ENCODE measurements at regions not wholly inside any gene's neighbourhood (a gene's known extent, or its start where the extent isn't known, plus 50 kb on each side); places are given as distances from the start of the nearest gene placed in this dataset.

GRCh38 chr2:48098539-48098938 is 192.2 kb upstream of the FBXO11 start:
- no peaks in the 10 kb centered on the region for H3K4me1 Mint-ChIP-seq (ENCODE audit: unreplicated experiment)
- H3K9me3 Mint-ChIP-seq (ENCODE audit: unreplicated experiment): peaks cover 18% of the 10 kb centered on the region
- H3K27me3 Mint-ChIP-seq (ENCODE audit: unreplicated experiment): peaks cover 4% of the 10 kb centered on the region

GRCh38 chr2:48104418-48104817 is 198.1 kb upstream of the FBXO11 start:
- Mint-ChIP-seq H3K27me3 (ENCODE audit: unreplicated experiment) (no peaks in the 10 kb centered on the region), H3K9me3 (ENCODE audit: unreplicated experiment) (peaks cover 16% of the 10 kb centered on the region), H3K4me1 (ENCODE audit: unreplicated experiment) (peaks cover 22% of the 10 kb centered on the region), H3K27ac (ENCODE audit: unreplicated experiment) (no peak overlapping the region), H3K36me3 (ENCODE audit: unreplicated experiment) (no peaks in the 10 kb centered on the region), H3K4me3 (ENCODE audit: unreplicated experiment) (no peak overlapping the region)
- DNase-seq (ENCODE audit: extremely low spot score, unreplicated experiment): no peak
- no peak for TF ChIP-seq CTCF (IDR thresholded peaks at IDR 0.05)

More at GRCh38 chr2:48098539-48098938, 192.2 kb upstream of the FBXO11 start:
- TF ChIP-seq CTCF (IDR thresholded peaks at IDR 0.05): no peak
- Mint-ChIP-seq H3K36me3 (ENCODE audit: unreplicated experiment) (no peaks in the 10 kb centered on the region), H3K4me3 (ENCODE audit: unreplicated experiment) (no peak overlapping the region), H3K27ac (ENCODE audit: unreplicated experiment) (no peak overlapping the region)
- DNase-seq (ENCODE audit: extremely low spot score, unreplicated experiment): no peak

GRCh38 chr2:48105848-48106247 is 199.6 kb upstream of the FBXO11 start:
- H3K36me3 Mint-ChIP-seq (ENCODE audit: unreplicated experiment): no peaks in the 10 kb centered on the region
- no peak overlapping the region for H3K4me3 Mint-ChIP-seq (ENCODE audit: unreplicated experiment)
- H3K27me3 Mint-ChIP-seq (ENCODE audit: unreplicated experiment): no peaks in the 10 kb centered on the region
- TF ChIP-seq CTCF (IDR thresholded peaks at IDR 0.05): no peak
- peaks cover 2% of the 10 kb centered on the region for H3K9me3 Mint-ChIP-seq (ENCODE audit: unreplicated experiment)
- peaks cover 24% of the 10 kb centered on the region for H3K4me1 Mint-ChIP-seq (ENCODE audit: unreplicated experiment)
- H3K27ac Mint-ChIP-seq (ENCODE audit: unreplicated experiment): peak overlapping the region; percentile 74
- no peak for DNase-seq (ENCODE audit: extremely low spot score, unreplicated experiment)

GRCh38 chr2:48107326-48107925 is 201.1 kb upstream of the FBXO11 start:
- Mint-ChIP-seq H3K9me3 (ENCODE audit: unreplicated experiment) (no peaks in the 10 kb centered on the region), H3K27ac (ENCODE audit: unreplicated experiment) (peak overlapping the region; percentile 74), H3K4me3 (ENCODE audit: unreplicated experiment) (no peak overlapping the region), H3K27me3 (ENCODE audit: unreplicated experiment) (no peaks in the 10 kb centered on the region), H3K36me3 (ENCODE audit: unreplicated experiment) (no peaks in the 10 kb centered on the region), H3K4me1 (ENCODE audit: unreplicated experiment) (peaks cover 35% of the 10 kb centered on the region)
- TF ChIP-seq CTCF (IDR thresholded peaks at IDR 0.05): no peak
- no peak for DNase-seq (ENCODE audit: extremely low spot score, unreplicated experiment)

GRCh38 chr2:48108455-48108854 is 202.2 kb upstream of the FBXO11 start:
- Mint-ChIP-seq H3K27me3 (ENCODE audit: unreplicated experiment) (no peaks in the 10 kb centered on the region), H3K4me3 (ENCODE audit: unreplicated experiment) (no peak overlapping the region), H3K4me1 (ENCODE audit: unreplicated experiment) (peaks cover 35% of the 10 kb centered on the region), H3K27ac (ENCODE audit: unreplicated experiment) (no peak overlapping the region), H3K36me3 (ENCODE audit: unreplicated experiment) (no peaks in the 10 kb centered on the region), H3K9me3 (ENCODE audit: unreplicated experiment) (no peaks in the 10 kb centered on the region)
- DNase-seq (ENCODE audit: extremely low spot score, unreplicated experiment): no peak
- TF ChIP-seq CTCF (IDR thresholded peaks at IDR 0.05): no peak

All from osteocyte (in vitro differentiated cells).